ENCODE measurements at regions not wholly inside any gene's neighbourhood (a gene's known extent, or its start where the extent isn't known, plus 50 kb on each side); places are given as distances from the start of the nearest gene placed in this dataset.
"Not testable (repeated sequence)": the region's sequence is repeated elsewhere in the genome, so short reads cannot be mapped to it uniquely, and the experiment has no call there.

DNA sequence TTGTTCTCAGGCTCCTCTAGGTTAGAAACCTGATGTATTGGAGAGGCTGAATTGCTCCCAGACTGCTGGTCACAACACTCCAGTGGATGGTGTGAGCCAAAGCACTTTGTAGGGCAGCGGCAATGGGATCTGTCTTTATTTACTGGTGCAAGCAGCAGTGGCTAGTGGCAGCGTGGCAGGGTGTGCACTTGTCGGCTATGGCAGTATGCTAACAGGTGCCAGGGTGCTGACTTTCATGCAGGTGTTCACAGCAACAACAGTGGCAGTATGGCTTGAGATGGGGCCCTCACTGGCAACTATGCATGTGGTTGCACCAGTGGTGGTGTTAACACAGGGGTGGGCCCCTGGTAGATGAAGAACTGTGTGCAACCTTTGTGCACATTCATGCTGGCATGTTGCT lies 347.8 kb downstream of the DSC3 start:
- no peaks in the 10 kb centered on the region for H3K27me3 ChIP-seq (ENCODE audit: control insufficient read depth, insufficient read depth, low read length)
- no peak overlapping the region for H3K9ac ChIP-seq (ENCODE audit: low read length)
- no peak overlapping the region for H3K4me3 ChIP-seq (ENCODE audit: low read length)
- H3K4me1 ChIP-seq (ENCODE audit: control insufficient read depth, insufficient read depth, low read length) = no peaks in the 10 kb centered on the region
- no peaks in the 10 kb centered on the region for H3K36me3 ChIP-seq (ENCODE audit: control insufficient read depth, insufficient read depth, low read length)
- no peak overlapping the region for H3K27ac ChIP-seq (ENCODE audit: low read depth, low read length)

DNA sequence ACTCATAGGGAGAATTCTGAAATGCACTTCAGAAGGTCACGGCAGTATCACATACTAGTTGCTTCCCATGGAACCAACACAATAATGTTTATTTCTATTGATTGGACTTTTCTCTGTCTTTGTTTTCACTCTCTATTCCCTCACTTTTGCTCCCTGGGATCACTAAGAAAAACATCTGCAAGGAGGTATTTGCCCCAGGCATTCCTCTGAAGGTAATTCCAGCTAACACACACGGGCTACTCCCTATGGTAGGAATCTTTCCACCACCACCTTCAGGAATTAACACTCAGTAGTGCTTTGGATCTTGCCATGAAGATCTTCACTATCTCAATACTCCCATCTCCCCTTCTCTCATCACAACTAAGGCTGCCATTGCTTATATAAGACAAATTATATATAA lies 353.3 kb downstream of the DSC3 start:
- Histone ChIP-seq H3K27me3 (ENCODE audit: control insufficient read depth, insufficient read depth, low read length) (no peaks in the 10 kb centered on the region), H3K36me3 (ENCODE audit: control insufficient read depth, insufficient read depth, low read length) (no peaks in the 10 kb centered on the region), H3K4me1 (ENCODE audit: control insufficient read depth, insufficient read depth, low read length) (no peaks in the 10 kb centered on the region), H3K4me3 (ENCODE audit: low read length) (no peak overlapping the region), H3K27ac (ENCODE audit: low read depth, low read length) (no peak overlapping the region), H3K9ac (ENCODE audit: low read length) (no peak overlapping the region)

DNA sequence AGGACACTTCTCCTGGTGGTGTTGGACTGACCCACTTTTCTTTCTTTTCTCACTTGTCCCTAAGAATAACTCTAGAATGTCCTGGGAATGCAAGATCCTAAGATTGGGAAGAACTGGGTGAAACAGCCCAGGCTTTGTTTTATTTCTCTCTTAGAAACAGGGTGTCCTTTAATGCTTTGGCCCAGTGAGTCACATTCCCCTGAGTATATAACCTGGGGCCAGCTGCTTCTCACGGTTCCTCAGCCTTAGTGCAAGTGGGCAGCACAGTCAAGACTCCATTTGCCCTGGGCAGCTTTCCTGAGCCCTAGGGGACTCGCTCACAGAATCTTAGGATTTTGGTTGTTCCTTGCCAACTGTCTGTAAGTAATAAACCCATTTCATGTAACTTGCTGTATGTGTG lies 355.0 kb downstream of the DSC3 start:
- Histone ChIP-seq H3K4me1 (ENCODE audit: control insufficient read depth, insufficient read depth, low read length) (no peaks in the 10 kb centered on the region), H3K27me3 (ENCODE audit: control insufficient read depth, insufficient read depth, low read length) (no peaks in the 10 kb centered on the region), H3K27ac (ENCODE audit: low read depth, low read length) (no peak overlapping the region), H3K36me3 (ENCODE audit: control insufficient read depth, insufficient read depth, low read length) (no peaks in the 10 kb centered on the region), H3K9ac (ENCODE audit: low read length) (no peak overlapping the region), H3K4me3 (ENCODE audit: low read length) (no peak overlapping the region)

DNA sequence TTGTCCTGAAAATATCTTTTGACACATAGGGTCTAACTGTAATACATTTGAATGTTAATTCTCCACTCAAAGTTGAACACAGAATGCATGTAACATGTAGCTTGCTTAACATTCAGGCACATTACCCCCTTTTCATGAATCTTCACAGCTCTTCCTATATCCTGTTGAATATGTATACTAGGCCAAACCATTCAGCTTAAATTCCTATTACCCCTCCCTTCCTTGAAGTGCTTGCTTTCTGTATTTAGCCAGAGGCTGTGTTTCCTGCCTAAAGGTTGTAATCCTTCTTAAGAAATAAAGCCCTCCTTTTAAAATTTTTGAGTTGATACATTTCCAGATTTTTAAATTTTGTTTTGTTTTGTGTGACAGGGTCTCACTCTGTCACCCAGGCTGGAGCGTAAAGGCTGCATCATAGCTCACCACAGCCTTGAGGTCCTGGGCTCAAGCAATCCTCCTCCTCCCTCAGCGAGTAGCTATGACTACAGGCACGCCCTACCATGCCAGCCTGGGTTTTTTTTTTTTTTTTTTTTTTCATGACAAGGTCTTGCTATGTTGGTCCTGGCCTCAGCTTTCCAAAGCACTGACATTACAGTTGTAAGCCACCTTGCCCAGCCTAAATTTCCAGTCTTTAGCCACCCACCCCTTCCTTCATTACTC lies 357.6 kb downstream of the DSC3 start:
- Histone ChIP-seq H3K27ac (ENCODE audit: low read depth, low read length) (no peak overlapping the region), H3K27me3 (ENCODE audit: control insufficient read depth, insufficient read depth, low read length) (no peaks in the 10 kb centered on the region), H3K4me3 (ENCODE audit: low read length) (no peak overlapping the region), H3K36me3 (ENCODE audit: control insufficient read depth, insufficient read depth, low read length) (no peaks in the 10 kb centered on the region), H3K9ac (ENCODE audit: low read length) (no peak overlapping the region), H3K4me1 (ENCODE audit: control insufficient read depth, insufficient read depth, low read length) (no peaks in the 10 kb centered on the region)

DNA sequence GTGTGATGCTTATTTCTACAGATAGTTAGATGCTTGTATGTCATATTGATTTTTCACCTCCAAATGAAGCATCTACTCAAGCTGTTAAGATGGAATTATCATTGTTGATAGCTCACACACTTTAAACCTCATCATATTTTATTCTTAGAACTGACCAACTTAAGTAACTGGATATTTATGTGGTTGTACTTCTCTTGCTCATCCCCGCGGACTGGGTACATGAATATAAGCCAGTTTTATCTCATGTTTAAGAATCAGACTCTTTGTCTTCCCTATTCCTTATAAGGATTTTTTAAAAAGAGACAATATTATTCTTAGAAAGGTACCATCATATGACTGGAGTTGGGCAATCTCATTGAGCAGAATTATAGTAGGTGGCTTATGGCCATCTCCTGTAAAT lies 358.7 kb downstream of the DSC3 start:
- Histone ChIP-seq H3K9ac (ENCODE audit: low read length) (no peak overlapping the region), H3K27me3 (ENCODE audit: control insufficient read depth, insufficient read depth, low read length) (no peaks in the 10 kb centered on the region), H3K4me3 (ENCODE audit: low read length) (no peak overlapping the region), H3K4me1 (ENCODE audit: control insufficient read depth, insufficient read depth, low read length) (no peaks in the 10 kb centered on the region), H3K27ac (ENCODE audit: low read depth, low read length) (no peak overlapping the region), H3K36me3 (ENCODE audit: control insufficient read depth, insufficient read depth, low read length) (no peaks in the 10 kb centered on the region)

DNA sequence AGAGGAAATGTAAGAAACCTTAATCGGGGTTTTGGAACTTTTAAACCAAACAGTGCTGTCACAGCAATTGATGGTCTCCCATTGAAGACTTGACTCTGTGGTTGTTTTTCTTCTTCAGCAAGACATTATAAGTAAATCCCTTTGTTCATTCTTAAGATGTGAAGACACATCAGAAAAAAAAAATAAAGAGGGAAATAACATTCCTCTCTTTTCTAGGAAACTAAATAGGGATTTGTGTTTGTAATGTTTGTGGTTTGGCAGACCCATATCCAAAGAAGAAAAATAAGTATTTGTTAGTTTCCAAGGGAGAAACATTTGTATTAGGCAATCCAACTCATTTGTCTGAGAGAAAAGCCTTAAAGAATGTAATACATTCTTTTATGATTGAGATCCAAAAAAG lies 359.9 kb downstream of the DSC3 start:
- H3K9ac ChIP-seq (ENCODE audit: low read length) = no peak overlapping the region
- no peak overlapping the region for H3K4me3 ChIP-seq (ENCODE audit: low read length)
- H3K27me3 ChIP-seq (ENCODE audit: control insufficient read depth, insufficient read depth, low read length) = no peaks in the 10 kb centered on the region
- H3K27ac ChIP-seq (ENCODE audit: low read depth, low read length) = no peak overlapping the region
- no peaks in the 10 kb centered on the region for H3K4me1 ChIP-seq (ENCODE audit: control insufficient read depth, insufficient read depth, low read length)
- H3K36me3 ChIP-seq (ENCODE audit: control insufficient read depth, insufficient read depth, low read length) = no peaks in the 10 kb centered on the region

DNA sequence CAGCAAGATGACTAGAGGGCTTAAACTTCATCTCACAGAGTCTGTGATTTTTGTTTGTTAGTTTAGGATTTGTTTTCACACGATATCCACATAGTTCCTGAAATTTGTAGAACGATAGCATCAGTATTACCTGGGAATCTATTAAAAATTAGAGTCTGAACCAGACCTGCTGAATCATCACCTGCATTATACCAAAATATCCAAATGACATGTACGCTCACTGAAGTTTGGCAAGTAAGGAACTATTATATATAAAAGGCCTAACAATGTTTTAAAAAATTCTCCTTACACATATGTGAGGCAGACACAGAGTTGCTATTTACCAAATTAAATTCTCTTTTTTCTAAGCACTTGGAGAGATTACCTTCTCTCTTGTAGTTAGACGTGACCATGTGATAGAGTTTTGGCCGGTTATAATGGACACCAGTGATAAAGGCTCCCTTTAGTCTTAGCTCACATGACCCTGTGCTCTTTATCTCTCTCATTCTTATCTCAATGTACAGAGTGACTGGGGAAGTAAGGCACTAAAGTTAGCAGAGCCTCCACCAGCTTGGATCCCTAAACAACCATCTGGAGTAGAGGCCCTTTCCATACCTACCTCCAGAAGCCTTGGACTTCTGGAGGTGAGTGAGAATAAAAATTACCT lies 363.1 kb downstream of the DSC3 start:
- no peak overlapping the region for H3K4me3 ChIP-seq (ENCODE audit: low read length)
- H3K4me1 ChIP-seq (ENCODE audit: control insufficient read depth, insufficient read depth, low read length) = no peaks in the 10 kb centered on the region
- no peaks in the 10 kb centered on the region for H3K27me3 ChIP-seq (ENCODE audit: control insufficient read depth, insufficient read depth, low read length)
- H3K27ac ChIP-seq (ENCODE audit: low read depth, low read length) = no peak overlapping the region
- no peaks in the 10 kb centered on the region for H3K36me3 ChIP-seq (ENCODE audit: control insufficient read depth, insufficient read depth, low read length)
- H3K9ac ChIP-seq (ENCODE audit: low read length) = no peak overlapping the region

DNA sequence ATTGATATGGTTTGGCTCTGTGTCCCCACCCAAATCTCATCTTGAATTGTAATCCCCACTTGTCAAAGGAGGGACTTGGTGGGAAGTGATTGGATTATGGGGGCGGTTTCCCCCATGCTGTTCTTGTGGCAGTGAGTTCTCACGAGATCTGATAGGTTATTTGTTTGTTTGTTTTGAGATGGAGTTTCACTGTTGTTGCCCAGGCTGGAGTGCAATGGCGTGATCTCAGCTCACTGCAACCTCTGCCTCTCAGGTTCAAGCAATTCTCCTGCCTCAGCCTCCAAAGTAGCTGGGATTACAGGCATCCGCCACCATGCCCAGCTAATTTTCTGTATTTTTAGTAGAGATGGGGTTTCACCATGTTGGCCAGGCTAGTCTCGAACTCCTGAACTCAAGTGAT lies 364.7 kb downstream of the DSC3 start:
- H3K27me3 ChIP-seq (ENCODE audit: control insufficient read depth, insufficient read depth, low read length); H3K4me1 ChIP-seq (ENCODE audit: control insufficient read depth, insufficient read depth, low read length); H3K9ac ChIP-seq (ENCODE audit: low read length); H3K27ac ChIP-seq (ENCODE audit: low read depth, low read length); H3K36me3 ChIP-seq (ENCODE audit: control insufficient read depth, insufficient read depth, low read length); H3K4me3 ChIP-seq (ENCODE audit: low read length): not testable (repeated sequence)

DNA sequence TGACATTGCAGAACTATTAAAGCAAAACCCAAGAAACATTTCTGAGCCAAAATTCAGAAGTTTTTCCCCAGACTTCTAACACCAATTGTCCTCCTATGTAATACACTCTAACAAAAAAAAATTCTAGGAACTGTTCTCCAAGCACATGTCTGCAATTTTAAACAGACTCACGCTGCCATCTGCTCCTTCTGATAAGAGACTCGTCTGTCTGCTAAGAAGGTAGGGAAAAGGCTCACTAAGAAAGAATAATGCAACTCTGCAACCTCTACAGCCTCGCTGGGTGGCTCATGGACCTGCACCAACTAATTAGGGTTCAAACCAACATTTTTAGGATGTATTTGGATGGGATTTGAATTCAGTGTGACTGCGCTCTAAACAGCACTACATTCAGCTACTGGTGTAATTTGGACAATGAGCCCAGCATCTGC lies 366.5 kb downstream of the DSC3 start:
- Histone ChIP-seq H3K27me3 (ENCODE audit: control insufficient read depth, insufficient read depth, low read length) (no peaks in the 10 kb centered on the region), H3K4me3 (ENCODE audit: low read length) (no peak overlapping the region), H3K36me3 (ENCODE audit: control insufficient read depth, insufficient read depth, low read length) (no peaks in the 10 kb centered on the region), H3K4me1 (ENCODE audit: control insufficient read depth, insufficient read depth, low read length) (no peaks in the 10 kb centered on the region), H3K9ac (ENCODE audit: low read length) (no peak overlapping the region), H3K27ac (ENCODE audit: low read depth, low read length) (no peak overlapping the region)

DNA sequence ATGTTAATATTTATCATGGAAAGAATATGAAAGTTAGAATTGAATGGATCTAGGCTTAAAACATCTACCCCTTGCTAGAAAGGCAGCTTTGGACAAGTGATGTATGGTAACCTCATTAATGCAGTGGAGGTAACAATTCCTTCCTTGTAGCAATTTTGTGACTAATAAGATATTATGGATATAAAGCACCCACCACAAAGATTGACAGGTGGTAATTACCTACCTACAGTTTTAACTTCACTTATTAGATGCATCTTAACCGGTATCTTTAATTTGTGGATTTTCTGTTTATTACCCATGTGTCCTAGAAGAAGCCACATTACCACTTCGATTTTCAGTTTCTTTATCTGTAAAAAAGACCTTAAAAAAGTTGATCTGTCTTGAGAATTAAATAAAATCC lies 367.0 kb downstream of the DSC3 start:
- no peaks in the 10 kb centered on the region for H3K4me1 ChIP-seq (ENCODE audit: control insufficient read depth, insufficient read depth, low read length)
- H3K27ac ChIP-seq (ENCODE audit: low read depth, low read length) = no peak overlapping the region
- H3K9ac ChIP-seq (ENCODE audit: low read length) = no peak overlapping the region
- H3K4me3 ChIP-seq (ENCODE audit: low read length) = no peak overlapping the region
- no peaks in the 10 kb centered on the region for H3K27me3 ChIP-seq (ENCODE audit: control insufficient read depth, insufficient read depth, low read length)
- no peaks in the 10 kb centered on the region for H3K36me3 ChIP-seq (ENCODE audit: control insufficient read depth, insufficient read depth, low read length)

DNA sequence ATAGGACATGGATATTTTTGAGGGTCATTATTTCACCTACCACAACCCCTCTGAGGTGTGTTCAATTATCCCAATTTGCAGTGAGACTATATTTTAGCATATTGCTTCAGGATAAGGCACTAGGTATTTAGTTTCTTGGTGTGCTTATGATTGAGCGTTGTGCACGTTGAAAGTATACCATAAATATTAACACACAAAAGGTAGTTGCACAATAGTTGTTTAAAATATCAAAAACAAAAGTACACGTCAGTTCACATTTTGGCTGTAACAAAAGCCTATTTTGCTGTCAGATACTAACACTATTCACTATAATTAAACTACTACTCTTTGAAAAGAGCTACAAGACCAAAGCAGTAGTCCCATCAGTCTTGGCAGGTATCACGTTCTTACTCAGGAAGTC lies 367.5 kb downstream of the DSC3 start:
- Histone ChIP-seq H3K4me3 (ENCODE audit: low read length) (no peak overlapping the region), H3K4me1 (ENCODE audit: control insufficient read depth, insufficient read depth, low read length) (no peaks in the 10 kb centered on the region), H3K9ac (ENCODE audit: low read length) (no peak overlapping the region), H3K27me3 (ENCODE audit: control insufficient read depth, insufficient read depth, low read length) (no peaks in the 10 kb centered on the region), H3K27ac (ENCODE audit: low read depth, low read length) (no peak overlapping the region), H3K36me3 (ENCODE audit: control insufficient read depth, insufficient read depth, low read length) (no peaks in the 10 kb centered on the region)

DNA sequence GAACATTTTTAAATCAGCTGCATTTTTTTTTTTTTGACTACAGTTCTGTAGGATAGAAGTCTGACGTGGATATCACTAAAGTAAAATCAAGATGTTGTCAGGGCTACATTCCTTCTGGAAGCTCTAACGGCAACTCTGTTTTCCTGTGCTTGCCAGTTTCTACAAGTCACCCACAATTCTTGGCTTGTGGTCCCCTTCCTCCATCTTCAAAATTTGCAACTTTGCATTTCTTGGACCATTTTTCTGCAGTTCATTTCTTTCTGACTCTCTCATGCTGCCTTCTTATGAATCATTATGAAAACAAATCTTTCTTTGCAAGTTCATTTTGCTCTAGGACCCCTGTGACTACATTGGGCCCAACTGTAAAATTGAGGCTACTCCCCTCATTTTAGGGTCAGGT lies 367.9 kb downstream of the DSC3 start:
- H3K36me3 ChIP-seq (ENCODE audit: control insufficient read depth, insufficient read depth, low read length) = no peaks in the 10 kb centered on the region
- H3K27me3 ChIP-seq (ENCODE audit: control insufficient read depth, insufficient read depth, low read length) = no peaks in the 10 kb centered on the region
- no peak overlapping the region for H3K4me3 ChIP-seq (ENCODE audit: low read length)
- no peaks in the 10 kb centered on the region for H3K4me1 ChIP-seq (ENCODE audit: control insufficient read depth, insufficient read depth, low read length)
- no peak overlapping the region for H3K27ac ChIP-seq (ENCODE audit: low read depth, low read length)
- no peak overlapping the region for H3K9ac ChIP-seq (ENCODE audit: low read length)

DNA sequence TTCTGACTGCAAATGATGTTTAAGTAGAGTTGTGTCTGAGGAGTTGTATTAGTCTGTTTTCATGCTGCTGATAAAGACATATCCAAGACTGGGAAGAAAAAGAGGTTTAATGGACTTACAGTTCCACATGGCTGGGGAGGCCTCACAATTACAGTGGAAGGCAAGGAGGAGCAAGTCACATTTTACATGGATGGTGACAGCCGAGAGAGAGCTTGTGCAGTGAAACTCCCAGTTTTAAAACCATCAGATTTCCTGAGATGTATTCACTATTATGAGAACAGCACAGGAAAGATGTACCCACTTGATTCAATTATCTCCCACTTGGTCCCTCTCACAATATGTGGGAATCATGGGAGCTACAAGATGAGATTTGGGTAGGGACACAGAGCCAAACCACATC lies 370.1 kb downstream of the DSC3 start:
- not testable (repeated sequence) for H3K4me3 ChIP-seq (ENCODE audit: low read length); H3K36me3 ChIP-seq (ENCODE audit: control insufficient read depth, insufficient read depth, low read length); H3K4me1 ChIP-seq (ENCODE audit: control insufficient read depth, insufficient read depth, low read length); H3K27ac ChIP-seq (ENCODE audit: low read depth, low read length); H3K9ac ChIP-seq (ENCODE audit: low read length); H3K27me3 ChIP-seq (ENCODE audit: control insufficient read depth, insufficient read depth, low read length)
